GM23338 (cell line): ENCODE measurements at regions not wholly inside any gene's neighbourhood (a gene's known extent, or its start where the extent isn't known, plus 50 kb on each side); places are given as distances from the start of the nearest gene placed in this dataset.

ENCODE experiments used
- ATAC-seq: fragments of 200-7000 bp; cut with Tn5 transposase; 3 replicates; pipeline ENCODE4 v1.9.1; 2020
- DNase-seq: peaks from one replicate; pipeline ENCODE4 v3.0.0-alpha.2; 2015; ENCODE audit warnings: low spot score
- H2AFZ ChIP-seq: fragments of 200-600 bp; sonication (generic); 2 replicates; pipeline ENCODE4 v1.8.0; 2016; ENCODE audit warnings: antibody characterized with exemption, mild to moderate bottlenecking, moderate library complexity
- H3F3A ChIP-seq: fragments of 200-600 bp; sonication (generic); replicated peaks from 2 replicates; pipeline ENCODE4 v1.8.0; 2017; ENCODE audit warnings: antibody characterized with exemption, mixed run types, low read depth
- H3K27ac ChIP-seq: fragments of 200-600 bp; sonication (generic); 2 replicates; pipeline ENCODE4 v1.6.1; 2016; ENCODE audit warnings: low read depth
- H3K27me3 ChIP-seq: fragments of 200-600 bp; sonication (generic); 2 replicates; pipeline ENCODE4 v1.8.0; 2016; ENCODE audit warnings: mild to moderate bottlenecking, mixed run types, moderate library complexity; ENCODE audit not compliant: insufficient read depth
- H3K36me3 ChIP-seq: fragments of 200-600 bp; sonication (generic); 2 replicates; pipeline ENCODE4 v1.8.0; 2016; ENCODE audit warnings: mild to moderate bottlenecking; ENCODE audit not compliant: insufficient read depth
- H3K4me1 ChIP-seq: fragments of 200-600 bp; sonication (generic); 2 replicates; pipeline ENCODE4 v1.8.0; 2016; ENCODE audit warnings: mild to moderate bottlenecking, moderate library complexity; ENCODE audit not compliant: insufficient read depth
- H3K4me2 ChIP-seq: fragments of 200-600 bp; sonication (generic); 2 replicates; pipeline ENCODE4 v1.7.1; 2017; ENCODE audit warnings: mixed run types
- H3K4me3 ChIP-seq: fragments of 200-600 bp; sonication (generic); 2 replicates; pipeline ENCODE4 v1.6.1; 2016; ENCODE audit warnings: mixed run types
- H3K79me2 ChIP-seq: fragments of 200-600 bp; sonication (generic); replicated peaks from 2 replicates; pipeline ENCODE4 v1.8.0; 2017; ENCODE audit warnings: mild to moderate bottlenecking; ENCODE audit not compliant: insufficient read depth
- H3K9me2 ChIP-seq: fragments of 200-600 bp; sonication (generic); 2 replicates; pipeline ENCODE4 v1.8.0; 2017; ENCODE audit not compliant: insufficient read depth
- H4K20me1 ChIP-seq: fragments of 200-600 bp; sonication (generic); replicated peaks from 2 replicates; pipeline ENCODE4 v1.8.0; 2017; ENCODE audit warnings: mild to moderate bottlenecking; ENCODE audit not compliant: insufficient read depth
- H3K27ac Mint-ChIP-seq: 2 replicates; pipeline ENCODE4 v1.8.0; 2020; ENCODE audit warnings: inconsistent platforms, mild to moderate bottlenecking, moderate library complexity, mixed read lengths
- H3K27me3 Mint-ChIP-seq: 3 replicates; pipeline ENCODE4 v1.8.0; 2022; ENCODE audit warnings: low read depth, mild to moderate bottlenecking, moderate library complexity, mixed read lengths, inconsistent platforms; ENCODE audit not compliant: insufficient read depth, poor library complexity
- H3K36me3 Mint-ChIP-seq: 3 replicates; pipeline ENCODE4 v1.8.0; 2021; ENCODE audit warnings: low read depth, mild to moderate bottlenecking, inconsistent platforms, moderate library complexity, mixed read lengths
- H3K4me1 Mint-ChIP-seq: 3 replicates; pipeline ENCODE4 v1.8.0; 2020; ENCODE audit warnings: mild to moderate bottlenecking, inconsistent platforms, mixed read lengths
- H3K4me3 Mint-ChIP-seq: 3 replicates; pipeline ENCODE4 v1.8.0; 2021; ENCODE audit warnings: moderate library complexity, mild to moderate bottlenecking, inconsistent platforms, mixed read lengths
- H3K9me3 Mint-ChIP-seq: 3 replicates; pipeline ENCODE4 v1.8.0; 2020; ENCODE audit warnings: moderate library complexity, mild to moderate bottlenecking, inconsistent platforms, mixed read lengths
- CREB1 ChIP-seq: fragments of 250-450 bp; sonication (Bioruptor Pico); IDR thresholded peaks from 2 replicates; pipeline ENCODE4 v1.5.0; 2020; ENCODE audit warnings: low read depth, mild to moderate bottlenecking, moderate library complexity
- EZH2 ChIP-seq: fragments of 200-600 bp; sonication (generic); IDR thresholded peaks from one replicate; pipeline ENCODE4 v1.8.0; 2017; ENCODE audit warnings: antibody characterized with exemption, mild to moderate bottlenecking, low read depth; ENCODE audit not compliant: unreplicated experiment
- EZH2phosphoT487 ChIP-seq: fragments of 200-600 bp; sonication (generic); IDR thresholded peaks from one replicate; pipeline ENCODE4 v1.8.1; 2018; ENCODE audit warnings: antibody characterized with exemption; ENCODE audit not compliant: unreplicated experiment
- NANOG ChIP-seq: IDR thresholded peaks from 2 replicates; pipeline ENCODE4 v1.6.1; 2016; ENCODE audit warnings: antibody characterized with exemption, borderline replicate concordance
- STAT1 ChIP-seq: IDR thresholded peaks from one replicate; pipeline ENCODE4 v1.6.1; 2016; ENCODE audit warnings: antibody characterized with exemption; ENCODE audit not compliant: unreplicated experiment
- ZNF114 ChIP-seq: fragments of 250-450 bp; sonication (Bioruptor Pico); IDR thresholded peaks from 2 replicates; pipeline ENCODE4 v1.5.0; 2020; ENCODE audit warnings: mild to moderate bottlenecking, moderate library complexity
- ZNF331 ChIP-seq: fragments of 250-450 bp; sonication (Bioruptor Pico); IDR thresholded peaks from 2 replicates; pipeline ENCODE4 v1.5.0; 2020; ENCODE audit warnings: low read depth, mild to moderate bottlenecking, moderate library complexity
- TF ChIP-seq, protein P1 (sequence below): fragments of 250-450 bp; sonication (Bioruptor Pico); IDR thresholded peaks from 2 replicates; pipeline ENCODE4 v1.5.0; 2020; ENCODE audit warnings: mild to moderate bottlenecking, moderate library complexity
- TF ChIP-seq, protein P2 (sequence below): IDR thresholded peaks from 2 replicates; pipeline ENCODE4 v1.6.1; 2016; ENCODE audit warnings: antibody characterized with exemption
- TF ChIP-seq, protein P3 (sequence below), 2 experiments: fragments of 200-600 bp in 1 of 2; sonication (generic) in 1 of 2; conservative IDR thresholded peaks; 2 replicates each; pipeline versions ENCODE4 v1.5.1 to v1.6.1; 2016 to 2017; ENCODE audit warnings: antibody characterized with exemption in 2 of 2, low read depth in 2 of 2, mild to moderate bottlenecking in 2 of 2, moderate library complexity in 1 of 2

DNA sequence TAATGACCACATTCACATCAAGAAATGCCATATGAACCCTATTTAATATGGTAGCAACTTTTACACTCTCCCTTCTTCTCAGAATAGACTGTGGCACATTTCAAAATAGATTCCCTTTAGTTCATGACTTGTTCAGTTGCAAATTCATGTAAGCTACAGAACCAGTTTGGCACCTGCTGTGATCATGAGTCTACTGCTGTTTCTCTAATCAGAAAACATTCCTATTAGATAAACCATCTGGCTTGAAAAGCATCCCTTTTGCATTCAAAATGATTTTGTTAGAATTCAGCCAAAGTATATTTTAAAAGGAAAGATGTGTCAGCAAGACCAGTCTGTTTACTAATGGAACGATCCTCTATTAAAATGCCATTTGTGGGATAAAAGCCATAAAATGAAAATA lies 304.4 kb downstream of the BCHE start (continued):
- TF ChIP-seq, protein P1, sequence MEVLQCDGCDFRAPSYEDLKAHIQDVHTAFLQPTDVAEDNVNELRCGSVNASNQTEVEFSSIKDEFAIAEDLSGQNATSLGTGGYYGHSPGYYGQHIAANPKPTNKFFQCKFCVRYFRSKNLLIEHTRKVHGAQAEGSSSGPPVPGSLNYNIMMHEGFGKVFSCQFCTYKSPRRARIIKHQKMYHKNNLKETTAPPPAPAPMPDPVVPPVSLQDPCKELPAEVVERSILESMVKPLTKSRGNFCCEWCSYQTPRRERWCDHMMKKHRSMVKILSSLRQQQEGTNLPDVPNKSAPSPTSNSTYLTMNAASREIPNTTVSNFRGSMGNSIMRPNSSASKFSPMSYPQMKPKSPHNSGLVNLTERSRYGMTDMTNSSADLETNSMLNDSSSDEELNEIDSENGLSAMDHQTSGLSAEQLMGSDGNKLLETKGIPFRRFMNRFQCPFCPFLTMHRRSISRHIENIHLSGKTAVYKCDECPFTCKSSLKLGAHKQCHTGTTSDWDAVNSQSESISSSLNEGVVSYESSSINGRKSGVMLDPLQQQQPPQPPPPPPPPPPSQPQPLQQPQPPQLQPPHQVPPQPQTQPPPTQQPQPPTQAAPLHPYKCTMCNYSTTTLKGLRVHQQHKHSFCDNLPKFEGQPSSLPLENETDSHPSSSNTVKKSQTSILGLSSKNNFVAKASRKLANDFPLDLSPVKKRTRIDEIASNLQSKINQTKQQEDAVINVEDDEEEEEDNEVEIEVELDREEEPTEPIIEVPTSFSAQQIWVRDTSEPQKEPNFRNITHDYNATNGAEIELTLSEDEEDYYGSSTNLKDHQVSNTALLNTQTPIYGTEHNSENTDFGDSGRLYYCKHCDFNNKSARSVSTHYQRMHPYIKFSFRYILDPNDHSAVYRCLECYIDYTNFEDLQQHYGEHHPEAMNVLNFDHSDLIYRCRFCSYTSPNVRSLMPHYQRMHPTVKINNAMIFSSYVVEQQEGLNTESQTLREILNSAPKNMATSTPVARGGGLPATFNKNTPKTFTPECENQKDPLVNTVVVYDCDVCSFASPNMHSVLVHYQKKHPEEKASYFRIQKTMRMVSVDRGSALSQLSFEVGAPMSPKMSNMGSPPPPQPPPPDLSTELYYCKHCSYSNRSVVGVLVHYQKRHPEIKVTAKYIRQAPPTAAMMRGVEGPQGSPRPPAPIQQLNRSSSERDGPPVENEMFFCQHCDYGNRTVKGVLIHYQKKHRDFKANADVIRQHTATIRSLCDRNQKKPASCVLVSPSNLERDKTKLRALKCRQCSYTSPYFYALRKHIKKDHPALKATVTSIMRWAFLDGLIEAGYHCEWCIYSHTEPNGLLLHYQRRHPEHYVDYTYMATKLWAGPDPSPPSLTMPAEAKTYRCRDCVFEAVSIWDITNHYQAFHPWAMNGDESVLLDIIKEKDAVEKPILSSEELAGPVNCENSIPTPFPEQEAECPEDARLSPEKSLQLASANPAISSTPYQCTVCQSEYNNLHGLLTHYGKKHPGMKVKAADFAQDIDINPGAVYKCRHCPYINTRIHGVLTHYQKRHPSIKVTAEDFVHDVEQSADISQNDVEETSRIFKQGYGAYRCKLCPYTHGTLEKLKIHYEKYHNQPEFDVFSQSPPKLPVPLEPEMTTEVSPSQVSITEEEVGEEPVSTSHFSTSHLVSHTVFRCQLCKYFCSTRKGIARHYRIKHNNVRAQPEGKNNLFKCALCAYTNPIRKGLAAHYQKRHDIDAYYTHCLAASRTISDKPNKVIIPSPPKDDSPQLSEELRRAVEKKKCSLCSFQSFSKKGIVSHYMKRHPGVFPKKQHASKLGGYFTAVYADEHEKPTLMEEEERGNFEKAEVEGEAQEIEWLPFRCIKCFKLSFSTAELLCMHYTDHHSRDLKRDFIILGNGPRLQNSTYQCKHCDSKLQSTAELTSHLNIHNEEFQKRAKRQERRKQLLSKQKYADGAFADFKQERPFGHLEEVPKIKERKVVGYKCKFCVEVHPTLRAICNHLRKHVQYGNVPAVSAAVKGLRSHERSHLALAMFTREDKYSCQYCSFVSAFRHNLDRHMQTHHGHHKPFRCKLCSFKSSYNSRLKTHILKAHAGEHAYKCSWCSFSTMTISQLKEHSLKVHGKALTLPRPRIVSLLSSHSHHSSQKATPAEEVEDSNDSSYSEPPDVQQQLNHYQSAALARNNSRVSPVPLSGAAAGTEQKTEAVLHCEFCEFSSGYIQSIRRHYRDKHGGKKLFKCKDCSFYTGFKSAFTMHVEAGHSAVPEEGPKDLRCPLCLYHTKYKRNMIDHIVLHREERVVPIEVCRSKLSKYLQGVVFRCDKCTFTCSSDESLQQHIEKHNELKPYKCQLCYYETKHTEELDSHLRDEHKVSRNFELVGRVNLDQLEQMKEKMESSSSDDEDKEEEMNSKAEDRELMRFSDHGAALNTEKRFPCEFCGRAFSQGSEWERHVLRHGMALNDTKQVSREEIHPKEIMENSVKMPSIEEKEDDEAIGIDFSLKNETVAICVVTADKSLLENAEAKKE (CRISPR knock-in tag) = no peak
- TF ChIP-seq NANOG = no peak
- TF ChIP-seq STAT1 = no peak

DNA sequence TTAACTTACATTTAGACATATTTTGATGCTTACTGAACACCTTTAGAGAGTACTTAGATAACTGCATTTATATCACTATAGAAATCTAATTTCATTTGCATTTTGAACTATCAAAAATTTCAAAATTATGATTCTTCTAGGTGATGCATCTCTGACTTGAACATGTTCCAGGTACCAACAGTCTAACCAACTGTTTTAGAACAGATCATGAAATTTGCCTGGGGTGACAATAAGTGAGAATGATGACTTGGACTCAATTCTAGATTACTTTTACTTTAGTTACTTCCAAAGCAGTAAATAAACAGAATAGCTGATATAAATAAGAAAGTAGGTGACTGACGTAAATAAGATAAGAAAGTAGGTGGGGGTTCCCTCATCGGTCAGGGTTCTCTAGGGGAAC lies 307.8 kb downstream of the BCHE start:
- ATAC-seq (no peak), DNase-seq (no peak)
- H3K36me3 Mint-ChIP-seq = no peaks in the 10 kb centered on the region; the same call in 2 of the 3 replicates
- Histone ChIP-seq H2AFZ (no peak overlapping the region), H4K20me1 (no peaks in the 10 kb centered on the region), H3K4me1 (no peaks in the 10 kb centered on the region), H3K36me3 (no peaks in the 10 kb centered on the region), H3K4me3 (no peak overlapping the region), H3K9me2 (no peaks in the 10 kb centered on the region), H3K27ac (no peak overlapping the region), H3K27me3 (no peaks in the 10 kb centered on the region), H3K79me2 (no peaks in the 10 kb centered on the region), H3K4me2 (no peak overlapping the region), H3F3A (no peaks in the 10 kb centered on the region)
- no peak overlapping the region for H3K27ac Mint-ChIP-seq
- H3K4me1 Mint-ChIP-seq = peaks cover 4% of the 10 kb centered on the region; the same call in 2 of the 3 replicates
- no peaks in the 10 kb centered on the region for H3K27me3 Mint-ChIP-seq
- no peak overlapping the region for H3K4me3 Mint-ChIP-seq
- H3K9me3 Mint-ChIP-seq = peaks cover 3% of the 10 kb centered on the region; the same call in 1 of the 3 replicates
- no peak for TF ChIP-seq ZNF331 (CRISPR knock-in tag)
- TF ChIP-seq, protein P2, sequence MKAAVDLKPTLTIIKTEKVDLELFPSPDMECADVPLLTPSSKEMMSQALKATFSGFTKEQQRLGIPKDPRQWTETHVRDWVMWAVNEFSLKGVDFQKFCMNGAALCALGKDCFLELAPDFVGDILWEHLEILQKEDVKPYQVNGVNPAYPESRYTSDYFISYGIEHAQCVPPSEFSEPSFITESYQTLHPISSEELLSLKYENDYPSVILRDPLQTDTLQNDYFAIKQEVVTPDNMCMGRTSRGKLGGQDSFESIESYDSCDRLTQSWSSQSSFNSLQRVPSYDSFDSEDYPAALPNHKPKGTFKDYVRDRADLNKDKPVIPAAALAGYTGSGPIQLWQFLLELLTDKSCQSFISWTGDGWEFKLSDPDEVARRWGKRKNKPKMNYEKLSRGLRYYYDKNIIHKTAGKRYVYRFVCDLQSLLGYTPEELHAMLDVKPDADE = no peak
- no peak for TF ChIP-seq EZH2phosphoT487
- TF ChIP-seq, protein P3, sequence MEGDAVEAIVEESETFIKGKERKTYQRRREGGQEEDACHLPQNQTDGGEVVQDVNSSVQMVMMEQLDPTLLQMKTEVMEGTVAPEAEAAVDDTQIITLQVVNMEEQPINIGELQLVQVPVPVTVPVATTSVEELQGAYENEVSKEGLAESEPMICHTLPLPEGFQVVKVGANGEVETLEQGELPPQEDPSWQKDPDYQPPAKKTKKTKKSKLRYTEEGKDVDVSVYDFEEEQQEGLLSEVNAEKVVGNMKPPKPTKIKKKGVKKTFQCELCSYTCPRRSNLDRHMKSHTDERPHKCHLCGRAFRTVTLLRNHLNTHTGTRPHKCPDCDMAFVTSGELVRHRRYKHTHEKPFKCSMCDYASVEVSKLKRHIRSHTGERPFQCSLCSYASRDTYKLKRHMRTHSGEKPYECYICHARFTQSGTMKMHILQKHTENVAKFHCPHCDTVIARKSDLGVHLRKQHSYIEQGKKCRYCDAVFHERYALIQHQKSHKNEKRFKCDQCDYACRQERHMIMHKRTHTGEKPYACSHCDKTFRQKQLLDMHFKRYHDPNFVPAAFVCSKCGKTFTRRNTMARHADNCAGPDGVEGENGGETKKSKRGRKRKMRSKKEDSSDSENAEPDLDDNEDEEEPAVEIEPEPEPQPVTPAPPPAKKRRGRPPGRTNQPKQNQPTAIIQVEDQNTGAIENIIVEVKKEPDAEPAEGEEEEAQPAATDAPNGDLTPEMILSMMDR (conservative IDR thresholded peaks at IDR 0.05; ENCODE audit: low read depth in 2 of 2) = no peak
- TF ChIP-seq CREB1 (CRISPR knock-in tag) = no peak
- TF ChIP-seq ZNF114 = no peak
- TF ChIP-seq EZH2 = no peak
